NCI-H2081 treated with DMSO at 0.1 percent for 48 hours (cell line): ENCODE measurements at regions not wholly inside any gene's neighbourhood (a gene's known extent, or its start where the extent isn't known, plus 50 kb on each side); places are given as distances from the start of the nearest gene placed in this dataset.
"Not testable (repeated sequence)": the region's sequence is repeated elsewhere in the genome, so short reads cannot be mapped to it uniquely, and the experiment has no call there.

Experiments used
- DNase-seq: peaks from one replicate; lab custom pipeline; 2025; lab: John Stamatoyannopoulos, UW

DNA sequence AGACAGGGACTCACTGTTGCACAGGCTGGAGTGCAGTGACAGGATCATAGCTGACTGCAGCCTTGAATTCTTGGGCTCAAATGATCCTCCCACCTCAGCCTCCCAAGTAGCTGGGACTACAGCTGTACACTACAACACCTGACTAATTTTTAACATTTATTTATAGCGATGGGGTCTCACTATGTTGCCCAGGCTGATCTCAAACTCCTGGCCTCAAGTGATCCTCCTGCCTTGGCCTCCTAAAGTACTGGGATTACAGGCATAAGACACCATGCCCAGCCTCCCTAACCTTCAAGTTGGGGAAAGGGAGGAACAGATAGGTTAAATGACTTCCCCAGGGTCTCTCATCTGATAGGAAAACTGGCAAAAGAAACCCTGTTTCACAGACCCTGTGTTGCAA is 919.5 kb downstream of the TYW1 start:
- DNase-seq, result not testable (repeated sequence)

GRCh38 chr7:67916571-67917436 is 920.2 kb downstream of the TYW1 start:
- peak; percentile 87 for DNase-seq

GRCh38 chr7:67917437-67917755 is 920.8 kb downstream of the TYW1 start:
- DNase-seq, result no peak

GRCh38 chr7:67918158-67918557 is 921.5 kb downstream of the TYW1 start:
- no peak for DNase-seq

- DNase-seq, result no peak
Observed at GRCh38 chr7:67923286-67923685, 926.7 kb downstream of the TYW1 start.

DNA sequence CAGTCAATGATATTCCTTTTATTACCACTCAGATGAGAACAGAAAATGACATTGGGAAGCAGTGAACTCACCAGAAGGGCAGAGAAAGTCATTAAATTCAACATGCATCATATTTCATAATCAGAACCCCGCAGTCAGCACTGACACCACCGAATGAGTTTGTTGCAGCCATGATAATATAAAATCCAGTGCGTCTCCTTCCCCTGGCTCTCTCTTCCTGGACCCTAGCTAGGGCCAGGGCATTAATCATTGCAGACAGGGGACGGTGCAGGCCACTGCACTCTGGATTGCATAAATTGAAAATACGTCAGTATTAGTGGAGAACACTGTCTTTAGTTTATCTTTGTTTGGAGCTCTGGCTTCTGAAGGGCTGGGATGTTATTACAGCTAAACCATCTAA is 931.5 kb downstream of the TYW1 start:
- DNase-seq, result no peak

DNA sequence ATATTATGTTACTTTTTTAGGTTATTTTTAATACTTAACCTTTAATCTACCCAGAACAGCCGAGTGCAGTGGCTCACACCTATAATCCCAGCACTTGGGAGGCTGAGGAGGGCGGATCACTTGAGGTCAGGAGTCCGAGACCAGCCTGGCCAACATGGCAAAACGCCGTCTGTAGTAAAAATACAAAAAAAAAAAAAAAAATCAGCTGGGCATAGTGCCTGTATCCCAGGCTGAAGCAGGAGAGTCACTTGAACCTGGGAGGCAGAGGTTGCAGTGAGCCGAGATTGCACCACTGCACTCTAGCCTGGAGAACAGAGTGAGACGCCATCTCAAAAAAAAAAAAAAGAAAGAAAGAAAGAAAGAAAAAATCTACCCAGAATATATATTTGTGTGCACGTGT is 939.8 kb downstream of the TYW1 start:
- DNase-seq, result not testable (repeated sequence)

DNA sequence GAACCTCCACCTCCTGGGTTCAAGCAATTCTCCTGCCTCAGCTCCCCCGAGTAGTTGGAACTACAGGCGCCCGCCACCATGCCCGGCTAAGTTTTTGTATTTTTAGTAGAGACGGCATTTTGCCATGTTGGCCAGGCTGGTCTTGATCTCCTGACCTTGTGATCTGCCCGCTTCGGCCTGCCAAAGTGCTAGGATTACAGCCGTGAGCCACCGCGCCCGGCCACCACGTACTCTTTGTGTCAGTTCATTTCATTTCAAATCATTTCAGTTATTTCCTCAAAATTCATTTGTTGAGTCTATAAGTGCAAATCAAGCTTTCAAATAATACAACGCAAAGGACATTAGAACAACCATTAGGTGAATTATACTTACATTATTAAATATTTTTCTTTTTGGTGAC is 943.8 kb downstream of the TYW1 start:
- no peak for DNase-seq

DNA sequence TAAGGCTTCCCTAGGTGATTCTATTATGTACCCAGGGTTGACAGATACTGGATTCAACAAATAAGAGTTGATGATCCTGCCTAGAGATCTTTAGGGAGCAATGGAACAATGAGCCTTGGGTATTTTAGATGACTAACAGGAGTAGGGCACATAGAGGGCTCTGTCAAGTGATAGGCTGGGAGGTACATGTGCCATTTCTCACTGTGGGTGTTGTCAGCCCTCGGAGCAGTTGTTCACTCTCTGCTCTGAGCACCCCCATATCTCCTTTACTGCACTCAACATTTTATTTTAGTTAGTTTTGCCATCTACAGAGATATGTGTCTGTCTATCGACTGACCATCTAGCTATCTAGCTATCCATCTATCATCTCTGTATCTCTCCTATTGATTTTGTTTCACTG is 950.6 kb downstream of the TYW1 start:
- DNase-seq, result no peak

GRCh38 chr7:67947646-67948045 is 951.0 kb downstream of the TYW1 start:
- no peak for DNase-seq

DNA sequence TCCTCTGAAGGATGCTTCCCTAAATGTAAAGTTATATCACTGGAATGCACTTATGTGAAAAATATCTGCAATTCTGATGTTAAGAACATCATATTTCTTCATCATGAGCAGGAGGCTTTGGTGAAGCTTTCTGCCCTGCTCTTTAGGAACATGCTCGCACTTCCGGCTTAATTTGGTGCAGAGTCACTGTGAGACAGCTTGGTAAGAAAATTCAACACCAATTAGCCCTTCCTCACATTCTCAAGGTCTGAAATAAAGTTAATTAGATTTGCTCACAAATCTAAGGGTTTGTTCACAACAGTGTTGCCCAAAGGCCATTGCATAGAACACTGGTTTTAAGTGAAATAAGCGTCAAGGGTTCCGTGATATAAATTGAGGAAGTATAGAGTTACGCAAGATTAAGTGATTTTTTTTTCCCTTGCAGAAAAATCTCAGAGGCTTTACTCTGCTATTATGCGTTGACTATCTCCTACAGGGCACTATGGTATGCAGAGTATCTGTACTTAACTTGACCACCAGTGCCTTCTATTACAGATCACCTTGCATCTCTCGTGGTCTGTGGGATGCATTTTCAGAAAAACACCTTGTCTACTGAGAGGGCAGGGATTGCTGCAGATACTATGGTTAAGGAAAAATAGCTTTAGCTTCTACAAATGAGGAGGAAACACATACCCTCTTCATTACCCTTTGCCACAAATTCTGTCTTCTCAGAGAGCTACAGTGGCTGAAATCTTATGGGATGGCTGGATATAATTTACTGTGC is 953.9 kb downstream of the TYW1 start:
- DNase-seq, result no peak

GRCh38 chr7:67955061-67955460 is 958.4 kb downstream of the TYW1 start:
- no peak for DNase-seq

DNA sequence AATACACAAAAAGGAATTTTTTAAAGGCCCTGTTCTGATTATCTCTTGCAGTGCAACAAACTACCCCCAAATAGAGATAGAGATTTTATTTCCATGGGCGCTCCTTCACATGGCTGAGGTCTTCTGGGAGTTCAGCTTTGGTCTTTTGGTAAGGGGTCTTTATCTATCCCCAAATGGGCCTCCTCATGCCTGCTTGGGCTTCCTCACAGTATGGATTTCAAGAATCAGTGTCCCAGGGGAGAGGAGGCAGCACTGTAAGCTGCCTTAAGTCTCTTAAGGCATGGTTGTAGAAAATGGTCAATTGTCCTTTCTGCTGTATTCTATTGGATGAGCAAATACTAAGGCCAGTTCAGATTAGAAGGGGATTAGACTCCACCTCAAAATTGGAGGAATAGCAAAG is 966.2 kb downstream of the TYW1 start:
- DNase-seq, result no peak

DNA sequence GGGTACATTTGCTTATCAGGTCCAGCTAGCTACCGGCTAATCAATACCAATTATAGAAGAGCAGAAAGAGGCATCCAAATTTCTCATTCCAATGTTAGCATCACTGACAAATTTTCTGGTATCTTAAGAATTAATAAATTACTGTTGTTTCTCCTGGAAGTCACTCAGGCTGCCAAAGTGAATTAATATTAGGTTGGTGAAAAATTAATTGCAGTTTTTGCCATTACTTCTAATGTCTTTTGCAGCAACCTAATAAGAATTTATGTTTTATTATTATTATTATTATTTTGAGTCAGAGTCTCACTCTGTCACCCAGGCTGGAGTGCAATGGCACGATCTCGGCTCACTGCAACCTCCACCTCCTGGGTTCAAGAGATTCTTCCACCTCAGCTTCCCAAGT is 979.9 kb downstream of the TYW1 start:
- no peak for DNase-seq

GRCh38 chr7:67983486-67983885 is 986.9 kb downstream of the TYW1 start:
- DNase-seq, result no peak

GRCh38 chr7:67984326-67984725 is 987.7 kb downstream of the TYW1 start:
- no peak for DNase-seq

GRCh38 chr7:67989142-67989541 is 992.5 kb downstream of the TYW1 start:
- no peak for DNase-seq

DNA sequence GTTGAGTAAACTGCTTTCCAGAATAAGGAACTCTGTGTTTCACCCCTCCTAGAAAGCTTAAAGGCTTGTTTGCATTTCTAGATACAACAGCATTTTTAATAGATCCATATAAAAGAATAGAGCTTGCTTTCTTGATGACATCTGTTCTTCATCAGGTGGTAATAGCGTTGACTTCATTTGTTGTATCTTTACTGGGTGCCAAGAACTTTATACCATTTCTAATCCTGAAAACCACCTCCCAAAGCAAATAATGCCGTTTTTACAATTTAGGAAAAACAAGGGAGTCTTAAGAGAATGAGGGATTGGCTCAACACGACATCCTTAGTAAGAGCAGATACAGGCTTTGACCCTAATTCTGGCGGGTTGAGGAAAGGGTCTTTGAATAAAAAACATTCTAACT is 993.4 kb downstream of the TYW1 start:
- DNase-seq, result no peak

- DNase-seq, result no peak
Observed at GRCh38 chr7:67990716-67991115, 994.1 kb downstream of the TYW1 start.

GRCh38 chr7:67992287-67992686 is 995.7 kb downstream of the TYW1 start:
- no peak for DNase-seq

- DNase-seq, result no peak
Observed at GRCh38 chr7:68005992-68006391, 1009.4 kb downstream of the TYW1 start.

GRCh38 chr7:68006619-68007018 is 1010.0 kb downstream of the TYW1 start:
- no peak for DNase-seq

DNA sequence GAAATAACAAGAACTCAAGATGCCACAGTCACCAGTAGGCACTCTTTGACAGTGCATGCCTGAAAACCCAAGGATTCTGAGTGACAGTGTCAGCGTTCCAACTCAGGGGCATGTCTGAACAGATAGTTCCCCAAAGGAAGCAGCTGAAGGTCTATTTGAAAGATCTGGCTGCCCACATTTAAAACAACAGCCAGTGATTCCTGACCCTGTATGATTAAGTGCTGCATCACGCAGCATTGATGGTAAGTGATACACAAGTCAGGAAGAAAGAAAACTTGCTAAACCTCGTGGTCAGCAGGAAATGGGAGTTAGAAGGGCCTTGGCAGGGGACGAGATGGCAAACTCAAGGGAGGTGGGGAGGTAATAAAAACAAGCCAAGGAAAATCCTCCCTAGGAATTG is 1013.1 kb downstream of the TYW1 start:
- no peak for DNase-seq
